Trophoblast cell (in vitro differentiated cells and primary cell): ENCODE measurements at regions not wholly inside any gene's neighbourhood (a gene's known extent, or its start where the extent isn't known, plus 50 kb on each side); places are given as distances from the start of the nearest gene placed in this dataset.
"Not testable (repeated sequence)": the region's sequence is repeated elsewhere in the genome, so short reads cannot be mapped to it uniquely, and the experiment has no call there.

ENCODE experiments used
- DNase-seq, 2 donors: peaks; one replicate each; pipeline ENCODE4 v3.0.0-alpha.2; 2016
- H2AFZ ChIP-seq: 2 replicates; pipeline ENCODE4 v1.6.1; 2013; ENCODE audit warnings: low read length, moderate library complexity, mild to moderate bottlenecking; ENCODE audit not compliant: insufficient read depth, poor library complexity
- H2AK5ac ChIP-seq: 2 replicates; pipeline ENCODE4 v1.6.1; 2013; ENCODE audit warnings: mild to moderate bottlenecking, low read length
- H2BK120ac ChIP-seq: 2 replicates; pipeline ENCODE4 v1.6.1; 2013; ENCODE audit warnings: low read length, mild to moderate bottlenecking, moderate library complexity; ENCODE audit not compliant: insufficient read depth, poor library complexity
- H2BK12ac ChIP-seq: 2 replicates; pipeline ENCODE4 v1.6.1; 2013; ENCODE audit warnings: mild to moderate bottlenecking, low read length, moderate library complexity
- H2BK5ac ChIP-seq: 2 replicates; pipeline ENCODE4 v1.6.1; 2013; ENCODE audit warnings: low read length, low read depth, moderate library complexity, mild to moderate bottlenecking; ENCODE audit not compliant: poor library complexity
- H3K14ac ChIP-seq: 2 replicates; pipeline ENCODE4 v1.6.1; 2013; ENCODE audit warnings: mild to moderate bottlenecking, low read length
- H3K18ac ChIP-seq: 2 replicates; pipeline ENCODE4 v1.6.1; 2013; ENCODE audit warnings: mild to moderate bottlenecking, low read length
- H3K23ac ChIP-seq: 2 replicates; pipeline ENCODE4 v1.6.1; 2013; ENCODE audit warnings: low read length
- H3K27ac ChIP-seq: 2 replicates; pipeline ENCODE4 v1.5.1; 2013; ENCODE audit warnings: low read depth, mild to moderate bottlenecking, inconsistent platforms, low read length, moderate library complexity
- H3K27me3 ChIP-seq: 2 replicates; pipeline ENCODE4 v1.6.1; 2013; ENCODE audit warnings: inconsistent platforms, mild to moderate bottlenecking, low read length, moderate library complexity; ENCODE audit not compliant: insufficient read depth
- H3K36me3 ChIP-seq, 2 experiments: 1 replicate in 1 of 2; 2 replicates in 1 of 2; pipeline ENCODE4 v1.6.1; 2013; ENCODE audit warnings: low read length in 2 of 2, mild to moderate bottlenecking in 2 of 2, moderate library complexity in 1 of 2; ENCODE audit not compliant: insufficient read depth in 2 of 2, control insufficient read depth in 1 of 2
- H3K4ac ChIP-seq: 2 replicates; pipeline ENCODE4 v1.6.1; 2013; ENCODE audit warnings: low read depth, mild to moderate bottlenecking, low read length, moderate library complexity
- H3K4me1 ChIP-seq, 2 experiments: 1 replicate in 1 of 2; 2 replicates in 1 of 2; pipeline ENCODE4 v1.6.1; 2013; ENCODE audit warnings: low read length in 2 of 2, mild to moderate bottlenecking in 2 of 2, moderate library complexity in 1 of 2; ENCODE audit not compliant: insufficient read depth in 2 of 2, control insufficient read depth in 1 of 2
- H3K4me2 ChIP-seq: 2 replicates; pipeline ENCODE4 v1.6.1; 2013; ENCODE audit warnings: inconsistent platforms, mild to moderate bottlenecking, low read length, moderate library complexity
- H3K4me3 ChIP-seq: 2 replicates; pipeline ENCODE4 v1.5.1; 2013; ENCODE audit warnings: mild to moderate bottlenecking, low read depth, low read length, inconsistent platforms
- H3K79me1 ChIP-seq: one replicate; pipeline ENCODE4 v1.6.1; 2013; ENCODE audit warnings: low read length
- H3K79me2 ChIP-seq: 2 replicates; pipeline ENCODE4 v1.6.1; 2013; ENCODE audit warnings: low read length, mild to moderate bottlenecking; ENCODE audit not compliant: control insufficient read depth, insufficient read depth, poor library complexity
- H3K9ac ChIP-seq: 2 replicates; pipeline ENCODE4 v1.6.1; 2013; ENCODE audit warnings: mild to moderate bottlenecking, low read length
- H3K9me3 ChIP-seq: 2 replicates; pipeline ENCODE4 v1.6.1; 2013; ENCODE audit warnings: low read depth, mild to moderate bottlenecking, control low read depth, inconsistent platforms, low read length; ENCODE audit not compliant: insufficient read depth
- H4K12ac ChIP-seq: 2 replicates; pipeline ENCODE4 v1.6.1; 2013; ENCODE audit warnings: low read depth, mild to moderate bottlenecking, low read length, moderate library complexity
- H4K8ac ChIP-seq: 2 replicates; pipeline ENCODE4 v1.6.1; 2013; ENCODE audit warnings: low read depth, mild to moderate bottlenecking, low read length, moderate library complexity
- H4K91ac ChIP-seq: one replicate; pipeline ENCODE4 v1.6.1; 2013; ENCODE audit warnings: low read depth, mild to moderate bottlenecking, low read length, moderate library complexity
- WGBS: extraction: QIAGEN DNeasy Blood & Tissue Kit; methylation state at CpG from one replicate; pipeline ENCODE4 v1.1.7; 2013; ENCODE audit warnings: missing lambda C conversion rate; ENCODE audit not compliant: insufficient read length, insufficient coverage; ENCODE audit errors: extremely low coverage; 5-methylcytosine and 5-hydroxymethylcytosine counted together

DNA sequence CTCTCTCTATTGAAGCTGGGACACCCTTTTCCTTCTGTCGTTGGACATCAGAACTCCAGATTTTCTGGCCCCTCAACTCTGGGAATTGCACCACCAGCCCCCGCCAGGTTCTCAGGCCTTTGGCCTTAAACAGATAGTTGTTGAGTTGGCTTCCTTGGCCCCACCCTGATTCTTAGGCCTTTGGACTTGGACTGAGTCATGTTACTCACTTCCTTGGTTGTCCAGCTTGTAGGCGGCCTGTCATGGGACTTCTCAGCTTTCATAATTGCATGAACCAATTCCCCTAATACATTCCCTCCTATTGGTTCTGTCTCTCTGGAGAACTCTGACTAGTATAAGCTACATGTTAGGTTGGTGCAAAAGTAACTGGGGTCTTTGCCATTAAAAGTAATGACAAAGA is 195.7 kb downstream of the GPAT3 start:
- Histone ChIP-seq H3K79me2 (no peaks in the 10 kb centered on the region), H3K18ac (no peak overlapping the region), H3K4me3 (no peak overlapping the region), H3K14ac (no peak overlapping the region), H3K27me3 (no peaks in the 10 kb centered on the region), H2BK5ac (no peak overlapping the region), H3K9ac (no peak overlapping the region), H3K9me3 (no peaks in the 10 kb centered on the region), H3K4ac (no peak overlapping the region), H3K79me1 (no peaks in the 10 kb centered on the region), H4K12ac (no peak overlapping the region), H2AFZ (no peak overlapping the region), H2AK5ac (no peak overlapping the region), H2BK12ac (no peak overlapping the region), H4K91ac (no peak overlapping the region), H3K4me1 (peaks cover 3% of the 10 kb centered on the region in 2 experiments), H3K27ac (no peak overlapping the region), H4K8ac (no peak overlapping the region), H3K4me2 (no peak overlapping the region), H2BK120ac (no peak overlapping the region), H3K36me3 (no peaks in the 10 kb centered on the region), H3K23ac (no peak overlapping the region)
- WGBS: no CpG with 5 or more reads among the region's 3 CpGs
- no peak for DNase-seq

- not testable (repeated sequence) for H3K23ac ChIP-seq, H3K4me1 ChIP-seq, H3K18ac ChIP-seq, H3K14ac ChIP-seq, H4K91ac ChIP-seq, H2AK5ac ChIP-seq, H3K36me3 ChIP-seq, H4K8ac ChIP-seq, H3K9ac ChIP-seq, DNase-seq, H2BK12ac ChIP-seq, H2AFZ ChIP-seq, H3K27ac ChIP-seq, H3K9me3 ChIP-seq, H3K79me2 ChIP-seq, H2BK120ac ChIP-seq, H3K27me3 ChIP-seq, H3K4me3 ChIP-seq, H3K4me2 ChIP-seq, H3K4ac ChIP-seq, H4K12ac ChIP-seq, H2BK5ac ChIP-seq, H3K79me1 ChIP-seq
- no CpG with 5 or more reads among the region's 3 CpGs for WGBS
These were observed 195.1 kb downstream of the GPAT3 start for GRCh38 chr4:83730958-83731357.

DNA sequence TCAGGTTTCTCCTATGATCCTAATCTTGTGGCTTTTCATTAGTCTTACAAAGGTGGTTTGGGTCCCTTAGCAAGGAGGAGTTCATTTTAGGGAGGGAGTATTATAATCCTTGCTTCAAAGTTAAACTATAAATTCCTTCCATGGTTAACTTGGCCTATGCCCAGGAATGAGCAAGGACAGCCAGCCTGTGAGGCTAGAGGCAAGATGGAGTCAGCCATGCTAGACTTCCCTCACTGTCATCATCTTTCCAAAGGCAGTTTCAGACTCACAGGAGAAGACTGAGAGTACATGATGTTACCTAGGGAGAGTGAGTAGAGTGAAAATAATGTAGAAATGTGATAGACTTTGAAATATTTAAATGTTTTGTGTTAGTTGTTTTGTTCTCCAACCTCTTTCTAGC is 192.3 kb downstream of the GPAT3 start:
- no peak overlapping the region for H3K27ac ChIP-seq
- no peak overlapping the region for H4K91ac ChIP-seq
- no peaks in the 10 kb centered on the region for H3K9me3 ChIP-seq
- H3K14ac ChIP-seq: no peak overlapping the region
- H2AK5ac ChIP-seq: no peak overlapping the region
- H4K12ac ChIP-seq: no peak overlapping the region
- H3K4me2 ChIP-seq: no peak overlapping the region
- no peak overlapping the region for H2BK5ac ChIP-seq
- no peak overlapping the region for H3K23ac ChIP-seq
- H2AFZ ChIP-seq: no peak overlapping the region
- no peaks in the 10 kb centered on the region for H3K27me3 ChIP-seq
- H3K79me2 ChIP-seq: no peaks in the 10 kb centered on the region
- no peak overlapping the region for H3K18ac ChIP-seq
- H2BK120ac ChIP-seq: no peak overlapping the region
- no peaks in the 10 kb centered on the region for H3K79me1 ChIP-seq
- H3K4me1 ChIP-seq: no peaks in the 10 kb centered on the region
- H3K4me3 ChIP-seq: no peak overlapping the region
- no peak overlapping the region for H2BK12ac ChIP-seq
- DNase-seq: no peak
- H3K36me3 ChIP-seq: no peaks in the 10 kb centered on the region
- H3K9ac ChIP-seq: no peak overlapping the region
- no peak overlapping the region for H4K8ac ChIP-seq
- H3K4ac ChIP-seq: no peak overlapping the region

- Histone ChIP-seq H3K9me3 (no peaks in the 10 kb centered on the region), H3K27me3 (no peaks in the 10 kb centered on the region), H2AK5ac (no peak overlapping the region), H2AFZ (no peak overlapping the region), H4K12ac (no peak overlapping the region), H2BK12ac (no peak overlapping the region), H3K18ac (no peak overlapping the region), H3K79me2 (no peaks in the 10 kb centered on the region), H4K8ac (no peak overlapping the region), H3K27ac (no peak overlapping the region), H4K91ac (no peak overlapping the region), H2BK120ac (no peak overlapping the region), H3K36me3 (no peaks in the 10 kb centered on the region), H2BK5ac (no peak overlapping the region), H3K79me1 (no peaks in the 10 kb centered on the region), H3K4me3 (no peak overlapping the region), H3K14ac (no peak overlapping the region), H3K4ac (no peak overlapping the region), H3K23ac (no peak overlapping the region), H3K4me2 (no peak overlapping the region), H3K9ac (no peak overlapping the region), H3K4me1 (no peaks in the 10 kb centered on the region)
- 100% methylated on average over 1 of the region's 6 CpGs for WGBS
- DNase-seq: no peak
These were observed 189.6 kb downstream of the GPAT3 start for GRCh38 chr4:83725336-83726085.
